B cell (primary cell): ENCODE measurements at regions not wholly inside any gene's neighbourhood (a gene's known extent, or its start where the extent isn't known, plus 50 kb on each side); places are given as distances from the start of the nearest gene placed in this dataset.

ENCODE experiments used
- EZH2 ChIP-seq: IDR thresholded peaks from 2 replicates; pipeline ENCODE4 v1.6.1; 2012; ENCODE audit warnings: borderline replicate concordance, low read depth, mild to moderate bottlenecking, moderate library complexity, low read length; ENCODE audit not compliant: insufficient read depth, poor library complexity, severe bottlenecking
- TF ChIP-seq, protein P1 (sequence below): fragments of 200-600 bp; IDR thresholded peaks from one replicate; pipeline ENCODE4 v1.8.0; 2022; ENCODE audit warnings: antibody characterized with exemption, mild to moderate bottlenecking

DNA sequence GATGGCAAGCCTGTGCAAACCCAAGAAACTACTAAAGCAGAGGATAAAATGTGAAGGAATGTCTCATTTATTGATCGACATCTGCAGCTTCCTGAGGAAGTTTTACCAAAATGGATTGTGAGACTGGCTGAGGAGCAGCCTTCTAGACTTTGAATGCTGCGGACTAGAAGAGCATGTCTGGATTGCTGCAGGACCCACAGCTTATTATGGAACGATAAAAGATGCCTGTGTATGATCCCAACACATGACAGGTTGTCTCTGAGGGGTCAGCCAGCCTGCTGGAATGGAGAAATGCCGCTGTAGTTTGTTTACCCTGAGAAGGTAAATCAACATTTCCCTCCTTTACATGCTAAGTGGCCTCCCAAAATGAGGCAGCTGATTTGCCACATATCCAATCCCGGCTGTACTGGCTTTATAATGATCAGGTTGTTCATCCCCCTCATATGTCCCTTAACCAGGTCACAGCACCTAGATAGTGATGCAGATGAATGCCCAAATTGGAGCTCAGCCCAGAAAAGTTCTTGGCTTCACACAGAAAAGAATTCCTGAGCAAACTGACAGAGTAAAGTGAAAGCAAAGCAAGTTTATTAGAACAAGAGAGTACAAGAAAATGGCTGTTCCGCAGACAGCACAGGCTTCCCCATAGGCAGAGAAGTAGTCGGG is 63.9 kb downstream of the IL12A start:
- TF ChIP-seq, protein P1, sequence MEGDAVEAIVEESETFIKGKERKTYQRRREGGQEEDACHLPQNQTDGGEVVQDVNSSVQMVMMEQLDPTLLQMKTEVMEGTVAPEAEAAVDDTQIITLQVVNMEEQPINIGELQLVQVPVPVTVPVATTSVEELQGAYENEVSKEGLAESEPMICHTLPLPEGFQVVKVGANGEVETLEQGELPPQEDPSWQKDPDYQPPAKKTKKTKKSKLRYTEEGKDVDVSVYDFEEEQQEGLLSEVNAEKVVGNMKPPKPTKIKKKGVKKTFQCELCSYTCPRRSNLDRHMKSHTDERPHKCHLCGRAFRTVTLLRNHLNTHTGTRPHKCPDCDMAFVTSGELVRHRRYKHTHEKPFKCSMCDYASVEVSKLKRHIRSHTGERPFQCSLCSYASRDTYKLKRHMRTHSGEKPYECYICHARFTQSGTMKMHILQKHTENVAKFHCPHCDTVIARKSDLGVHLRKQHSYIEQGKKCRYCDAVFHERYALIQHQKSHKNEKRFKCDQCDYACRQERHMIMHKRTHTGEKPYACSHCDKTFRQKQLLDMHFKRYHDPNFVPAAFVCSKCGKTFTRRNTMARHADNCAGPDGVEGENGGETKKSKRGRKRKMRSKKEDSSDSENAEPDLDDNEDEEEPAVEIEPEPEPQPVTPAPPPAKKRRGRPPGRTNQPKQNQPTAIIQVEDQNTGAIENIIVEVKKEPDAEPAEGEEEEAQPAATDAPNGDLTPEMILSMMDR: no peak
- no peak for TF ChIP-seq EZH2
